HG02642 (cell line): ENCODE measurements at regions not wholly inside any gene's neighbourhood (a gene's known extent, or its start where the extent isn't known, plus 50 kb on each side); places are given as distances from the start of the nearest gene placed in this dataset.

Experiments
- ATAC-seq: cut with Tn5 transposase; IDR thresholded peaks from one replicate; pipeline ENCODE4 v1.9.1; 2021; ENCODE audit warnings: mild to moderate bottlenecking; ENCODE audit not compliant: unreplicated experiment, poor library complexity

GRCh38 chr12:38138225-38139221 lies 178.1 kb upstream of the ALG10B start:
- peak; percentile 78 for ATAC-seq

GRCh38 chr12:38139456-38139855 lies 177.1 kb upstream of the ALG10B start:
- no peak for ATAC-seq

DNA sequence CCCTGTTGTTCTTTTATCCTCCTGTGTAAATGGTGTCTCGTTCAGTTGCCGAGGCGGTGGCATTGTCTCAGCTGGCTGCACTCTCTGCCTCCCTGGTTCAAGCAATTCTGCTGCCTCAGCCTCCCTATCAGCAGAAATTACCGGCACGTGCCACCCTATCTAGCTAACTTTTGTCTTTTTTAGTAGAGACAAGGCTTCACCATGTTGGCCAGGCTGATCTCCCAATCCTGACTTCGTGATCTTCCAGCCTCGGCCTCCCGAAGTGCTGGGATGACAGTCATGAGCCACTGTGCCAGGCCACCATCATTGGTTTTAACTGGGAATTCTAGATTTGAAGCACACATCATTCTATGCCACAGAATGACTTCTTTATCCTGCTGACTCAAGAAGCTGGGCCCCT lies 175.3 kb upstream of the ALG10B start:
- ATAC-seq = no peak

- no peak for ATAC-seq
Observed at GRCh38 chr12:38141861-38142260, 174.7 kb upstream of the ALG10B start.

GRCh38 chr12:38142974-38143373 lies 173.6 kb upstream of the ALG10B start:
- no peak for ATAC-seq

GRCh38 chr12:38144049-38144448 lies 172.5 kb upstream of the ALG10B start:
- no peak for ATAC-seq

GRCh38 chr12:38144601-38145436 lies 171.8 kb upstream of the ALG10B start:
- no peak for ATAC-seq

DNA sequence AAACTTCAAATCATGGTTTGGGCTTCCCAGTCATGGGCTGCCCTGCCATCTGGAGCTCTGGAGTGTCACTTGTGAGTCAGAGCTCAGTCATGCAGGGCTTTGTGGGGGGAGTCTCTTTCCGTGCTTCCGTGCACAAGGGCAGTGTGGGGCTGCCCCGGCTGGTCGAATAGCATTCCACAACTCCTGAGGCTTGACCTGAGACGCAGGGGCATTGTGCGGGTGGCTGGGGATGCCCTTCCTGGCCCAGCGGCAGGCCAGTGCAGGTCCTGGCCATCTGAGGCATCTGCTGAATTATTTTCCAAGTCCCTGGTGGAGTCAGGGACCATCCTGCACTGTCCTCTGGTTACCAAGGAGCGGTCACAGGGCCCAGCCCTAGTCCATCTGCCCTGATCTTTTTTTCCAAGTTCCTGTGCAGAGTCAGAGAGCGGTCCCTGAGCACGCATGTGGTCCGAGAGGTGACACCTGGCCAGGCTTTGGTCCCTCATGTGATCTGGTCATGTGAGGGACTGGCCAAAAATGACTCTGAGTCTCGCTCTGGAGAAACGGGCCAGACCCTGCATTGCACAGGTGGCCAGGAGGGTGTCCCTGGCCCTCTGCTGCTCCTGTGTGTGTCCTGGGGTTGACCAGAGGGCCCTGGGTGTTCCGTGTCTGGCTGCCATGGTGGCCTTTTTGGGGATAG lies 167.0 kb upstream of the ALG10B start:
- no peak for ATAC-seq

GRCh38 chr12:38151991-38152700 lies 164.4 kb upstream of the ALG10B start:
- no peak for ATAC-seq

GRCh38 chr12:38152816-38153736 lies 163.5 kb upstream of the ALG10B start:
- no peak for ATAC-seq

GRCh38 chr12:38153737-38154061 lies 162.9 kb upstream of the ALG10B start:
- ATAC-seq = no peak

DNA sequence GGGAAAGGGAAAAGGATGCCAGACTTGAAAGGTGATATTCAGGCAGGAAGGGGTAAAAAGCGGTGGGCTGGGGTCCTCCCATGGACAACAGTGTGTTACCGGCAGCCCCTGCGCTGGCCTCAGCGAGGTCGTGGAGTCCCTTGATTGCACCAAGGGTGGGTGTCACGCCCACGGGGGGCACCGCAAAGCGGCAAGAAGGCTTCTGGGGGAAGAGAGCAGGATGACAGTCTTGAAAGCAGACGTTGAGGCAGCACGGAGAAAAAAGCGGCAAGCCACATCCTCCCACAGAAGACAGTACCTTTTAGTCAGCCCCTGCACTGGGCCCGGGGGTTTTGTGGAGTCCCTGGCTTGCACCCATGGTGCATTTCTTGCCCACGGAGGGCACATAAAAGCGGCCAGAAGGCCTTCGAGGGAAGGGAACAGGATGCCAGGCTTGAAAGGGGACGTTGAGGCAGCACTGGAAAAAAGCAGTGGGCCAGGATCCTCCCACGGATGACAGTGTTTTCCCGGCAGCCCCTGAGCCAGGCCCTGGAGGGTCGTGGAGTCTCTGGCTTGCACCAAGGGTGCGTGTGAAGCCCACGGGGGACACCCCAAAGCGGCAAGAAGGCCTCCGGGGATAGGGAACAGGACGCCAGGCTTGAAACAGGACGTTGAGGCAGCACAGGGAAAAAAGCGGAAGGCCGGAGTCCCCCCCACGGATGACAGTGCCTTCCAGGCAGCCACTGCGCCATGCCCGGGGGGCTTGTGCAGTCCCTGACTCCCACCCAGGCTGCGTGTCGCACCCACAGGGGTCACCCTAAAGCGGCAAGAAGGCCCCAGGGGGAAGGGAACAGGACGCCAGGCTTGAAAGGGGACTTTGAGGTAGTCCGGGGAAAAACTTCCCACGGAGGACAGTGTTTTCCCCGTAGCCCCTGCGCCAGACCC lies 162.2 kb upstream of the ALG10B start:
- no peak for ATAC-seq

DNA sequence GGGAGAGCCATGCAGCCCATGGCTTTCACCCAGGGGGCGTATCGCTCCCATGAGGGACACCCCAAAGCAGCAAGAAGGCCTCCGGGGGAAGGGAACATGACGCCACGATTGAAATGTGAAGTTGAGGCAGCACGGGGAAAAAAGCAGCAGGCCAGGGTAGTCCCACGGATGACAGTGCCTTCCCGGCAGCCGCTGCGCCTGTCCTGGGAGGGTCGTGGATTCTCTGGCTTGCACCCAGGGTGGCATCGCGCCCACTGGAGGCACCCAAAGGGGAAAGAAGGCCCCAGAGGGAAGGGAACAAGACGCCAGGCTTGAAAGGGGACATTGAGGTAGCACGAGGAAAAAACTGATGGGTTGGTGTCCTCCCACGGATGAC lies 161.6 kb upstream of the ALG10B start:
- no peak for ATAC-seq

GRCh38 chr12:38155526-38156496 lies 160.8 kb upstream of the ALG10B start:
- no peak for ATAC-seq

GRCh38 chr12:38156497-38157245 lies 159.9 kb upstream of the ALG10B start:
- ATAC-seq = no peak

DNA sequence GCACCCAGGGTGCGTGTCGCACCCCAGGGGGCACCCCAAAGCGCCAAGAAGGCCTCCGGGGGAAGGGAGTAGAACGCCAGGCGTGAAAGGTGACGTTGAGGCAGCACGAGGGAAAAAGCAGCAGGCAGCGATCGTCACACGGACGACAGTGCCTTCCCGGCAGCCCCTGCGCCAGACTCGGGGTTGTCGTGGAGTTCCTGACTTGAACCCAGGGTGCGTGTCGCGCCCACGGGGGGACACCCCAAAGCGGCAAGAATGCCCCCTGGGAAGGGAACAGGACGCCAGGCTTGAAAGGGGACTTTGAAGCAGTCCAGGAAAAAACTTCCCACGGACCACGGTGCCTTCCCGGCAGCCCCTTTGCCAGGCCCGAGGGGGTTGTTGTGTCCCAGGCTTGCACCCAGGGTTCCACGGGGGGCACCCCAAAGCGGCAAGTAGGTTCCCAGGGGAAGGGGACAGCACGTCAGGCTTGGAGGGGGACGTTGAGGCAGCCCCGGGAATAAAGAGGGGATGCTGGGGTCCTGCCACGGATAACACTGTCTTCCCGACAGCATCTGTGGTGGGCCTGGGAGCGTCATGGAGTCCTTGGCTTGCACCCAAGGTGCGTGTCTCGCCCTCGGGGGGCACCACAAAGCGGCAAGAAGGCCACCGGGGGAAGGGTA lies 159.2 kb upstream of the ALG10B start:
- no peak for ATAC-seq
